HS-27A (cell line): ENCODE measurements at regions not wholly inside any gene's neighbourhood (a gene's known extent, or its start where the extent isn't known, plus 50 kb on each side); places are given as distances from the start of the nearest gene placed in this dataset.
"Not testable (repeated sequence)": the region's sequence is repeated elsewhere in the genome, so short reads cannot be mapped to it uniquely, and the experiment has no call there.

Source experiments
- DNase-seq: peaks from one replicate; pipeline ENCODE4 v3.0.0-alpha.2; 2012; ENCODE audit warnings: low read depth, missing footprints

- no peak for DNase-seq
Observed at GRCh38 chr7:26955516-26955915, 91.1 kb upstream of the SKAP2 start.

DNA sequence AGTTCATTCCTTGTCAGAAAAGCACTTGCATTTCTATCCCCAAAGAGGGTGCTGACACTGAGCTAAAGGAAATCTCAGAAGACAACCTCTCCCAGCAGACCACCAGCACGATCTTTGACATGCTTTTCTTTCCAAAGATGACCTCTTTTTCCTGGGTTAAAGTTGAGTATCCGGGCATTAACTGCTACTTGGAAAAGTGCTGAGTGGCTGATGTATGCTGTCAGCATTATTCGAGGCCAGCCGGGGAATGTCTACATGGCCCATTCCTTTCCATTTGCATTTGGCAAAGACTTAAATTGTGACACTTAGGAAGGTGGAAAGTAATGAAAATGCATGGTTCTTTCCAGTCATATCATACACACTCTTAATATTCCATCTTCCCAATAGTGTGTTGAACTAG lies 90.6 kb upstream of the SKAP2 start:
- DNase-seq = no peak

- DNase-seq = no peak
Observed at GRCh38 chr7:26951407-26951950, 87.1 kb upstream of the SKAP2 start.

DNA sequence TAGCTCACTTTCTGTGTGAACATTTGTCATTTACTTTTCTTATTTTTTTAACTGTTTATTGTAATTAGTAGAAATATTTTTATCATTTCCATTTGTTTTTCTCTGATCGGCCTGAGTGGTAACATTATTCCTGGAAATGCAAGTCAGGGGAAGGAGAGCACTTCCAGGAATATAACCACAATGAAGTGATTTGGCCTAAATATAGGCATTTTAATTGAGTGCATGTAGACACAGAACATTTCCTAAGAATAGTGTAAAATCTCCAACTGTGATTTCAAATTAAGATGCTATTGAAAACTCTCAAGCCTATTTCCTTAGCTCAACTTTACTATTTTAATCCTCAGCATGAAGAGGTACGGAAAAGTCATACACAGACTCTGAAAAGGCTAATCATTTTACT lies 86.5 kb upstream of the SKAP2 start:
- no peak for DNase-seq

DNA sequence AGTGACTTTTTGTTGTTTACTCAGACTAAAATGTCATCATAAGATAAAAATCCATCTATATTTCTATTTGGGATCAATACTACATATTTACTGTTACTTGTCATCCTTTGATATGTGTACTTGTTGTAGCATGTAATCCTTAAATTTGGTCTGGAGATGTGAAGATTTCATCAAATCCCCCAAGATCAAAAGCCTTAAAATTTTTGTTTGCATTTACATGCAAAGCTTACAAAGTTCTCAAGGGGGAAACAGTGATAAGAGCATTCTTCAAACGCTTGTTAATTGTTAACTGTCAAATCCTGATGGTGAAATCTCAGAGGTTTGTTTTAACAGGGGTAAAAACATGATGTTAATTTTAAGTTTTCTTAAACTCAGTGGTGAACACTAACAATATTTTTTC lies 84.9 kb upstream of the SKAP2 start:
- no peak for DNase-seq

DNA sequence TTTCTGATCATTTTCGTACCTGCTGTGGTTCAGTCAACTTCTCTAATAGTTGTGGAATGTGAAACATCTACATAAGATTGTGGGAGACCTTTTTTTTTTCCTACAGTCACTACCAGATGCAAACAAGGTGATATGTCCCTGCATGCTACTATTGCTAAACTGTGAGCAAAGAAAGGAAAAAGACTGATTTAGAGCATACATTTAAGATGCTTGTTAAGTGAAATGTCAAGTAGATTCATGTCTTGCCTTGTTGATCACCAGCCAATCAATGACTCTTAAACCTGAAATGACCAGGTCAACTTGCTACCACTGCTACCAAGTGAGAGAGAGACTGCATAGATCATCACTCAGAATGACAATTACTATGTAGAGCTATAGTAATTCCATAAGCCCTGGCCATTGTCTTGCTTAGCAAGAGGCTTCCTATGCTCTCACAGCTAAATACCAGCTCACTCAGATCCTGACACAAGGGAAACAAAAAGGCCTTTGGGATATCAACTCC lies 84.3 kb upstream of the SKAP2 start:
- DNase-seq = no peak

- DNase-seq = no peak
Observed at GRCh38 chr7:26944501-26945358, 80.3 kb upstream of the SKAP2 start.

- no peak for DNase-seq
Observed at GRCh38 chr7:26937939-26938623, 73.7 kb upstream of the SKAP2 start.

GRCh38 chr7:26937306-26937705 lies 72.9 kb upstream of the SKAP2 start:
- no peak for DNase-seq

GRCh38 chr7:26932616-26933015 lies 68.2 kb upstream of the SKAP2 start:
- DNase-seq = not testable (repeated sequence)

DNA sequence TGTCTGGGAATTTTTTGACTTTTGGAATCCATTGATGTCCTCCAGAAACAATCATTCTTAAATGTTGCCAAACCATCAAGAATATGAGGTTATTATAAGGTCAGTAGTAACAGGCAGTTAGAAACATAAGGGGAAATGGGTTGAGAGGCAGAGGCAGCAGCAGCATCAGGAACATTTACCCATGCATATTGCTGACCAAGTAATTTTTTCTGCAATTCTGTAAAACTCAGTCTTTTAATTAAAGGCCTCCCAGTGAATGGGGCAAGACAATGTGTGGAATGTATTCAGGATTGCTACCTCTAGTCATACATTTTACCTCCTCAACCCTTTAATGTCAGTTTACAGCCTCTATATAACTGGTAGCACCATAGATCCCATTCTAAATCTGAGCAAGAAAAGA lies 66.5 kb upstream of the SKAP2 start:
- no peak for DNase-seq

DNA sequence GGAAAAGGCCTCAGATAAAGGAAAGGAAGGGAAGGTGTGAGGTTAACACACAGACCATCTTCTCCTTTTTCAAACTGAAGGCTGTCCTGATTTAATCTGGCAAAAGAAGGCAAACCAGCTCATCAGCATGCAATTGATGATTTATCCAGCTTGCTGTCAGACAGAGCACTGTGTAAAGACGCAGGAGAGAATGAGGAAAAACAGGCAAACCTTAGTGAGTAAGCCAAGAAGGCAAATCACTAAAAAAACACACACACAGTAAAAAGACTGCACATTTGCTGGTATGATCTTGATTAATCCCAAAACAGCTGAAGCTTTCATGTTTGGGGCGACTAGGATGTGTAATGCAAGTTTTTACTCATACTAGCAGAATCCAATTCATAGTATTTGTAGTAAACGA lies 65.8 kb upstream of the SKAP2 start:
- no peak for DNase-seq

GRCh38 chr7:26928703-26929347 lies 64.4 kb upstream of the SKAP2 start:
- DNase-seq = no peak

DNA sequence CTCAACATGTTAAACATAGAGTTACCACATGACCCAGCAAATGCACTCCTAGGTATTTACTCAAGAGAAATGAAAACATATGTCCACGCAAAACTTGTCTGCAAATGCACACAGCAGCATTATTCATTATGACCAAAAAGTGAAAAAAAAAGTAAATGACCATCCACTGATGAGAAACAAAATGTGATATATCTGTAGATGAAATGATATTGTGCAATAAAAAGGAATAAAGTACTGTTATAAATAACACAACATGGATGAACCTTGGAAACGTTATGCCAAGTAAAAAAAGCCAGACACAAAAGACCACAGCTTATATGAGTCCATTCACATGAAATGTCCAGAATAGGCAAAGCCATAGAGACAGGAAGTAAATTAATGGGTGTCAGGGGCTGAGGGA lies 61.4 kb upstream of the SKAP2 start:
- DNase-seq = no peak

DNA sequence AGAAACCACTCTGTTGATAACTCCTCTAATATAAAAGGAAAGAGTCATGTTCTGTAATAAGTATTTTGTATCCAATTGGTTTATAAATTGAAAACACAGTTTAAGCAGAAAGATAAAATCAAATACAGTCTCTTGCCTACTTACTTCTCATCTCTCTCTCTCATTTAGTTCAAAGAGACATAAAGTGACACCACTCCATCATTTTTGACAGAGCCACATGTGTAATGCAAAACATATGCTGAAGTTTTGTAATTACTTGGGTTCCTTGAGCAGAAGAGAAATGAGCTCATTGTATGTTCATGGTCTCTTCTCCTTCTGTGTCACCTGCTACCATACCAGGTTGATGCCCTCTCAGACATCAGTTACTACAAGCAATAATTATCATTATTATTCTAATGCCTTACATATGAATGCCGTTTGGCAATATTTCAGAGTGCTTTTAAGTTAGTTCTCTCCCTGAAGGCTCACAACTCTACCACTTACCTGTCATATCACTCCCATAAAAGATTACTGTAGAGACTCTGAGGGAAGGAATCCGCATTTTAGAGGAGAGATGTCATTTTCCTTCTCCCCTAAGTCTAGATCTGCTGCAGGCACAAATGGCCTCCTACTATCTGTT lies 59.9 kb upstream of the SKAP2 start:
- no peak for DNase-seq

DNA sequence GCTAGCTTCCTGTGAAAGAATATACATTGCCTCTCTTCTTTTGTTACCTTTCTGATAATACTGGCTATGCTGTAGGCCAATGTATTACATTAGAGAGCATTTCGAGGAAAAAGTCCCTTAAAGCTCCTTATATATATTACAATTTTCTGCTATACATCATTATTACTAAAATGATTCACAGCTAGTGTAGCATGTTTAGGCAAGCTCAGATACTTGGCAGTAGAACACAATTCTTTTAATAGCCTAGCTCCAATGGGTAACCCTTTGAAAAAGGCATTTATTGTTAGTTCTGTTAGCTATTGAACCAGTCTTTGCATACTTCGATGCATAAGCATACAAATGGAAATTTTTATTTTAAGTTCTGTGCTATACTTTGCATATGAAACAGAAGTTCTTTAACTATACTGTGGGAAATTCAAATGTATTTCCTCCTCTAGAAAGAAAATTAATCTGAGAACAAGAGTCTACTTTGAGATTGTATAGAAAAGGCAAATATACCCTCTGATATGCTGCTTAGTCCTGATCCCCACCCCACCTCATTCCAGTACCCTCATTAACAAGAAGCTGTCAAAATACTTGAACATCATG lies 55.6 kb upstream of the SKAP2 start:
- no peak for DNase-seq

DNA sequence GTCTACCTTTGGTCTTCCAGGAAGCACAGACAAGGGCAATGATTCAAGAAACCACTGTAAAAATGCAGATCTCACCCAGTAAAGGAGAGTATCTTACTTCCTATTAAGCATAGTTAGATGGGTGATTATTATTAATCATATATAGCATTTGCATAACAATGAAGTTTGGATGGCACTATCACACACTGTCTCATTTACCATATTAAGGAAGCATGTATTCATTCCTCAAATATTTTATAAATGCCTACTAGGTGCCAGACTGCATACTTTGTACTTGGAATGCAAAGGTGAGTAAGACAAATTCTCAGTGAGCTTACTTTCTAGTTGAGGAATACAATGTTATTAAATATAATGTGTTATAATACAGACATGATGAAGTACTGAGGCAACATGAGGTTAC lies 53.9 kb upstream of the SKAP2 start:
- no peak for DNase-seq

DNA sequence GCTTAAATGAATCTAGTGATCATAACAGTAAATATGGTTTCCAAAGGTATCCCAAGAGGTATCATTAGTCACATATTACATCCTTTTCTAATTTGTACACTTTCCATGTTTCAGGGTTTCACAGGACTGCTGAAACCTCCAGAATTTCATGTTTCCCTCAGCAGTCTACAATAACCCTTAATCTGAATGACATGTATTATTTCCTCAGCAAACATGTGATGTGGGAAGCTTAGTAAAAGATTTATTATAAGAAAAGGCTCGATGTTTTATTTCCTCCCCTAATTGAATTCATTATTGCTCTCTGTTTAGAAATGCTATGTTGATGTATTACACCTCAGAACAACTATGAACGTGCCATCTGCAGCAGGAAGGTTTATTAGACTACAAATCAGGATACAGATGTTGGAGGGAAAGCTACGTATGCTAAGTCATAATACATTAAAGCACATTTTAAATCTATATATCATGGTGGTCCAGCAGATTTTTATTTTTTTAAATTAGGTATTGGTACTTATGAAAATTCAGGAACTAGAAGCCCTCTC lies 52.5 kb upstream of the SKAP2 start:
- no peak for DNase-seq

- no peak for DNase-seq
Observed at GRCh38 chr7:26916336-26916735, 51.9 kb upstream of the SKAP2 start.
